ENCODE measurements at regions not wholly inside any gene's neighbourhood (a gene's known extent, or its start where the extent isn't known, plus 50 kb on each side); places are given as distances from the start of the nearest gene placed in this dataset.

DNA sequence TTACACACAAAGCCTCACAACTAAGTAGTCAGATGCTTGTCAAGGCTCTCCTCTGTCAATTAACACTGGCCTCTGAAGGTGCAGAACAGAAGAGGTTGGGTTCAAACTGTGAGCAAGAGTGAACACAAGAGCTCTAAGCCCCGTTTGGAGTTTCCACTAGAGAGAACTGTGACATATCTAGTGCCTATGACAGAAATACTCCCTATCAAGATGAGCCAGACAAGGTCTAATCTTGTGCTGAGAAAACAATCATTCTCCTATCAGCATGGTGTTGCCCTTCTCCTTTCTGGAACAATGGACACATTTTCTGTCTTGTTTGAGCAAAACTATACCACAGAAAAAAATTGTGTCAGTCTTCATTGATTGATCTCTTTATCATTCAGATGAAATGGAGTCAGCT lies 62.4 kb upstream of the CCDC71L start (continued):
- TF ChIP-seq, protein P1, sequence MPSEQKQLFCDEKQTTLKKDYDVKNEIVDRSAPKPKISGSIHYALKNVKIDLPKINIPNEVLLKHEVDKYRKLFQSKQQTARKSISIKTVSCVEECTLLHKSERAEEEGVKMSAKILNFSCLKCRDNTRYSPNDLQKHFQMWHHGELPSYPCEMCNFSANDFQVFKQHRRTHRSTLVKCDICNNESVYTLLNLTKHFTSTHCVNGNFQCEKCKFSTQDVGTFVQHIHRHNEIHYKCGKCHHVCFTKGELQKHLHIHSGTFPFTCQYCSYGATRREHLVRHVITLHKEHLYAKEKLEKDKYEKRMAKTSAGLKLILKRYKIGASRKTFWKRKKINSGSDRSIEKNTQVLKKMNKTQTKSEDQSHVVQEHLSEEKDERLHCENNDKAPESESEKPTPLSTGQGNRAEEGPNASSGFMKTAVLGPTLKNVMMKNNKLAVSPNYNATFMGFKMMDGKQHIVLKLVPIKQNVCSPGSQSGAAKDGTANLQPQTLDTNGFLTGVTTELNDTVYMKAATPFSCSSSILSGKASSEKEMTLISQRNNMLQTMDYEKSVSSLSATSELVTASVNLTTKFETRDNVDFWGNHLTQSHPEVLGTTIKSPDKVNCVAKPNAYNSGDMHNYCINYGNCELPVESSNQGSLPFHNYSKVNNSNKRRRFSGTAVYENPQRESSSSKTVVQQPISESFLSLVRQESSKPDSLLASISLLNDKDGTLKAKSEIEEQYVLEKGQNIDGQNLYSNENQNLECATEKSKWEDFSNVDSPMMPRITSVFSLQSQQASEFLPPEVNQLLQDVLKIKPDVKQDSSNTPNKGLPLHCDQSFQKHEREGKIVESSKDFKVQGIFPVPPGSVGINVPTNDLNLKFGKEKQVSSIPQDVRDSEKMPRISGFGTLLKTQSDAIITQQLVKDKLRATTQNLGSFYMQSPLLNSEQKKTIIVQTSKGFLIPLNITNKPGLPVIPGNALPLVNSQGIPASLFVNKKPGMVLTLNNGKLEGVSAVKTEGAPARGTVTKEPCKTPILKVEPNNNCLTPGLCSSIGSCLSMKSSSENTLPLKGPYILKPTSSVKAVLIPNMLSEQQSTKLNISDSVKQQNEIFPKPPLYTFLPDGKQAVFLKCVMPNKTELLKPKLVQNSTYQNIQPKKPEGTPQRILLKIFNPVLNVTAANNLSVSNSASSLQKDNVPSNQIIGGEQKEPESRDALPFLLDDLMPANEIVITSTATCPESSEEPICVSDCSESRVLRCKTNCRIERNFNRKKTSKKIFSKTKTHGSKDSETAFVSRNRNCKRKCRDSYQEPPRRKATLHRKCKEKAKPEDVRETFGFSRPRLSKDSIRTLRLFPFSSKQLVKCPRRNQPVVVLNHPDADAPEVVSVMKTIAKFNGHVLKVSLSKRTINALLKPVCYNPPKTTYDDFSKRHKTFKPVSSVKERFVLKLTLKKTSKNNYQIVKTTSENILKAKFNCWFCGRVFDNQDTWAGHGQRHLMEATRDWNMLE (tag by site-specific recombination; conservative IDR thresholded peaks at IDR 0.05; ENCODE audit: low read depth) = no peak
- no peak for TF ChIP-seq ZNF585B (tag by site-specific recombination; IDR thresholded peaks at IDR 0.05)
- TF ChIP-seq MZF1 (tag by site-specific recombination; IDR thresholded peaks at IDR 0.05; ENCODE audit: borderline replicate concordance) = no peak
- no peak for TF ChIP-seq GLIS1 (tag by site-specific recombination; IDR thresholded peaks at IDR 0.05)
- TF ChIP-seq ZNF37A (tag by site-specific recombination; IDR thresholded peaks at IDR 0.05) = no peak
- TF ChIP-seq SETDB1 (IDR thresholded peaks at IDR 0.05; ENCODE audit: insufficient read length, low read length) = no peak

DNA sequence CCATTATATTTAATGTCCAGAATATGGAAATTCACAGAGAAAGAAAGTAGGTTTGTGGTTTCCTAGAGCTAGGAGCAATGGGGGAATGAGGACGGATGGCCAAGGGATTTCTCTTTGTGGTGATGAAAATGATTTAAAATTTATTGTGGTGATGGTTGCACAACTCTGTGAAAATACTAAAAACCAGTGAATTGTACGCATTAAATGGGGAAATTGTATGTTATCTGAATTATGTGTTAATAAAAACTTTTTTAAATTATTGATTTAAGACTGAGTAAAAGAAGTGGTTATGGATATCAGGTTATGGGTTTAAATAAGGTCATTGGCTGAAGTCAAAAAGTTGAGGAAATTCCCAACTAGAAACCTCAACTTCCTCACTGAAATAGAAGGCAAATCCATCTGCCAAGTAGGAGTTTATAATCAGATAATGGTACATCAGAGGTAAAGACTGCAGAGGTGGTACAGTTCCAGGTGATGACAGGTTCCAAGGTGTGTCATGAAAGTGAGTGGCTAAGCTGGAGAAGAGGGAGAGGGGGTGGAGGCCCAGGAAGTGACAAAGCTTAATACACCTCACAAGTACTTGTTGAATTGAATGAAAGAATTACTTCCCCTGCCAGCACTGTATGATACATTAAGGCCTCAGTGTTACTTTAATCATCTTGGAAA lies 68.9 kb upstream of the CCDC71L start:
- no peak for TF ChIP-seq ZBTB6 (tag by site-specific recombination; IDR thresholded peaks at IDR 0.05)
- TF ChIP-seq SCRT2 (tag by site-specific recombination; IDR thresholded peaks at IDR 0.05) = 0 out of 2 replicates have a peak, but pooled peaks have one; percentile 26
- H3K36me3 ChIP-seq (ENCODE audit: control insufficient read depth in 2 of 2, insufficient read depth in 1 of 2, low read length in 2 of 2) = no peaks in the 10 kb centered on the region
- no peaks in the 10 kb centered on the region for H3K4me1 ChIP-seq (ENCODE audit: control insufficient read depth, insufficient read depth, low read length)
- H3K9me3 ChIP-seq (ENCODE audit: control insufficient read depth, insufficient read depth, low read depth, low read length) = no peaks in the 10 kb centered on the region
- H3K27ac ChIP-seq (ENCODE audit: extremely low read depth, low read depth, low read length) = no peak overlapping the region
- ChIA-PET POLR2A (no interaction called here), CTCF (no interaction called here)
- no peak overlapping the region for H3K4me3 ChIP-seq (ENCODE audit: low read depth, low read length)

DNA sequence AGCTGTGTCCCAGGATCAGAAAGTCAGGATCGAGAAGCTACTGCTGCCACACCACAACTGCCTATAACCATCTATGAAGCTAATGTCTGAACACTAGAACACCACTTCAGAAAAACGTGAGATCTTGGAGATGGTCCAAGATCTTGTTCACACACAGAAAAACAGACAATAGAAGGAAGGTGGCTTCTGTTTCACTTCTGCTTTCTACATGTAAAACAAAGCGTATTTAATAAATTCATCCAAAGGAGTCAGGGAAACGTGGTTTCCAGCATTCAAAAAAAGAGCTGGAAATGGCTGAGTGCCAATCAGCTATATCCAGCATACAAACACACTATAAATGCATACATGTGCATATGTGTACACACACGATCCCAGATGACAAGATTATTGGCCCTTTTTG lies 70.2 kb upstream of the CCDC71L start:
- TF ChIP-seq GLIS1 (tag by site-specific recombination; IDR thresholded peaks at IDR 0.05) = no peak
- TF ChIP-seq GFI1B (tag by site-specific recombination; IDR thresholded peaks at IDR 0.05) = no peak
- TF ChIP-seq ZNF837 (tag by site-specific recombination; IDR thresholded peaks at IDR 0.05) = no peak
- TF ChIP-seq IKZF3 (tag by site-specific recombination; IDR thresholded peaks at IDR 0.05) = no peak
- TF ChIP-seq ZNF785 (tag by site-specific recombination; IDR thresholded peaks at IDR 0.05) = no peak
- no peak for TF ChIP-seq ZNF768 (tag by site-specific recombination; IDR thresholded peaks at IDR 0.05)
- TF ChIP-seq TRIM28 (IDR thresholded peaks at IDR 0.05; ENCODE audit: borderline replicate concordance, low read length) = no peak
- no peak for TF ChIP-seq ZNF146 (tag by site-specific recombination; IDR thresholded peaks at IDR 0.05)
- no peak for TF ChIP-seq SCRT2 (tag by site-specific recombination; IDR thresholded peaks at IDR 0.05)
- TF ChIP-seq, protein P2, sequence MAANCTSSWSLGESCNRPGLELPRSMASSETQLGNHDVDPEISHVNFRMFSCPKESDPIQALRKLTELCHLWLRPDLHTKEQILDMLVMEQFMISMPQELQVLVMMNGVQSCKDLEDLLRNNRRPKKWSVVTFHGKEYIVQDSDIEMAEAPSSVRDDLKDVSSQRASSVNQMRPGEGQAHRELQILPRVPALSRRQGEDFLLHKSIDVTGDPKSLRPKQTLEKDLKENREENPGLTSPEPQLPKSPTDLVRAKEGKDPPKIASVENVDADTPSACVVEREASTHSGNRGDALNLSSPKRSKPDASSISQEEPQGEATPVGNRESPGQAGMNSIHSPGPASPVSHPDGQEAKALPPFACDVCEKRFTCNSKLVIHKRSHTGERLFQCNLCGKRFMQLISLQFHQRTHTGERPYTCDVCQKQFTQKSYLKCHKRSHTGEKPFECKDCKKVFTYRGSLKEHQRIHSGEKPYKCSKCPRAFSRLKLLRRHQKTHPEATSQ (tag by site-specific recombination; IDR thresholded peaks at IDR 0.05) = no peak
- TF ChIP-seq ZNF48 (tag by site-specific recombination; IDR thresholded peaks at IDR 0.05) = no peak
- TF ChIP-seq ZBTB8A (tag by site-specific recombination; IDR thresholded peaks at IDR 0.05) = no peak
- TF ChIP-seq, protein P3, sequence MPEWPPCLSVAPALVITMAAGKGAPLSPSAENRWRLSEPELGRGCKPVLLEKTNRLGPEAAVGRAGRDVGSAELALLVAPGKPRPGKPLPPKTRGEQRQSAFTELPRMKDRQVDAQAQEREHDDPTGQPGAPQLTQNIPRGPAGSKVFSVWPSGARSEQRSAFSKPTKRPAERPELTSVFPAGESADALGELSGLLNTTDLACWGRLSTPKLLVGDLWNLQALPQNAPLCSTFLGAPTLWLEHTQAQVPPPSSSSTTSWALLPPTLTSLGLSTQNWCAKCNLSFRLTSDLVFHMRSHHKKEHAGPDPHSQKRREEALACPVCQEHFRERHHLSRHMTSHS (tag by site-specific recombination; IDR thresholded peaks at IDR 0.05) = no peak
- H3K4me1 ChIP-seq (ENCODE audit: control insufficient read depth, insufficient read depth, low read length) = no peaks in the 10 kb centered on the region
- H3K9me3 ChIP-seq (ENCODE audit: control insufficient read depth, insufficient read depth, low read depth, low read length) = no peaks in the 10 kb centered on the region
- POLR2A ChIA-PET = no interaction called here
- no peak overlapping the region for H3K27ac ChIP-seq (ENCODE audit: extremely low read depth, low read depth, low read length)
- H3K4me3 ChIP-seq (ENCODE audit: low read depth, low read length) = no peak overlapping the region
- H3K36me3 ChIP-seq (ENCODE audit: control insufficient read depth in 2 of 2, insufficient read depth in 1 of 2, low read length in 2 of 2) = no peaks in the 10 kb centered on the region
- CTCF ChIA-PET = interaction anchor here (0.6 to 1.4 kb wide), 3 partner anchors 9 to 236 kb away, joined by 3 to 4 read pairs (median 4); partner anchors contain the start of gene CCDC71L
